ENCODE measurements at regions not wholly inside any gene's neighbourhood (a gene's known extent, or its start where the extent isn't known, plus 50 kb on each side); places are given as distances from the start of the nearest gene placed in this dataset.

DNA sequence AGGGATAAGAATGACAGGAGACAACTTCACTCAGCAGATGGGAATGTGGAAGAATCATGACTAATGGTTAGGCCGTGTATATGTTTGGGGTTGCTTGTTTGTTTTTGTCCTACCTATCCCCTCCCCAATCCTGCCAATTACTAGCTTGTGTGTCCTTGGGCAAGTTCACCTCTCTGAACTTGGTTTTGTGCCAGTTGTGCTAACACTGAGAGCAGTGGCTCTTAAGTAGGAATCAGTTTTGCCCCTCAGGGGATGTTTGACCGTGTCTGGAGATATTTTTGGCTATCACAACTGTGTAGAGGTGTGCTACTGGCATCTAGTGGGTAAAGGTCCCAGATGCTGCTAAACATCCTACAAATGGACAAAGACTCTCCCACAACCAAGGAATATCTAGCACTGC is 287.0 kb downstream of the DMRT2 start:
- no peak for DNase-seq

DNA sequence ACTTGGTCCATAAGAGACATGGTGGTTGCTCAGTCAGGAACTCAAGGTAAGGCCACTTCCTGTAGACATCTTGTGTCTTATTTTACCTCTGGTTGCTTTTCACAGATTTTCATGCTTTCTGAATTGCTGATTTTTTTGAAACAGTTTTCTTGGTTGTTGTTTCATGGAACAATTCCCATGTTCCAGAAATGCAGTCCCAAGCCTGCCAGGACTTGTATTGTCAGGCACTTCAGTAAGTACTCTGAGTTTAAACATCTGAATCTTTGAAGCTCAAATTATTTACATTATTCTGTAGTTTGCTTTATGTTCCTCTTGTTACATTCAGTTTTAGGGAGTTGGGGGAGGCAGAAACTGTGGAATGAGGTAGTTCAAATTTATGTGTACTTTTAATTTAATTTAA is 290.2 kb downstream of the DMRT2 start:
- no peak for DNase-seq

- no peak for DNase-seq
These were observed 303.1 kb downstream of the DMRT2 start for GRCh38 chr9:1353291-1353690.

DNA sequence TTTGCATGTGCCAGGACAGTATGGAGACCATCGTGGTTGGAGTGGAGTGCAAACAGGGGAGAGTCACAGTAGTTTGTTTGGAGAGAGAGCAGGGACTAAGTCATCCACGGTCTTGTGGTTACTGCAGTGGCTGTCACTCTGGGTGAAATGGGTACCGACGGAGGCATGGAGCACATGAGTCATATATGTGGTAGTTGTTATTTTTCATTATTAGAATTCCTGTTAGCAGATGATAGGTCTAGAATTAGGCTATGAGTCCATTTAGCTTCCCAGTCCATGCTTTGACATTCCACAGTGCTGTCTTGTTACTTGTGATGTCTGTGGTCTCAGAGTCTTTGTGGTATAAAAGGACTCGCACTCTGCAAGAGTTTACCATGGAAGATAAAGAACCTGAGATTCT is 303.9 kb downstream of the DMRT2 start:
- DNase-seq: no peak

- DNase-seq: no peak
These were observed 304.4 kb downstream of the DMRT2 start for GRCh38 chr9:1354606-1355005.

- DNase-seq: no peak
These were observed 305.5 kb downstream of the DMRT2 start for GRCh38 chr9:1355656-1356055.

DNA sequence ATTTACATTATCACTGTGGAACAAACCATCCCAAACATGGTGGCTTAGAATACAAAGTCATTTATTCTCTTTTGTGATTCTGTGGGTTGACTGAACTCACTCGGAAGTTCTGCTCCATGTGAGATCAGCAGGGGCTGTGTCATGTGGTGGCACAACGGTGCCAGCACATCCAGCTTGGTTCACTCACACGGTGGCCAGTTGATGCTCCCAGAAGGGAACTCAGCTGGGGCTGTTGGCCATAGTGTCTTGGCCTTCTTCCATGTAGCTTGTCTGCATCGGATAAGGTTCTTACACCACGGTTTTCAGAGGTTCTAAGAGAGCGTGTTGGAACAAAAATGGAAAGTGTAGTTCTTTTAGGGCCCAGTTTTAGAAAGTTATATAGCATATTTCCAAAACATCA is 312.7 kb downstream of the DMRT2 start:
- no peak for DNase-seq

DNA sequence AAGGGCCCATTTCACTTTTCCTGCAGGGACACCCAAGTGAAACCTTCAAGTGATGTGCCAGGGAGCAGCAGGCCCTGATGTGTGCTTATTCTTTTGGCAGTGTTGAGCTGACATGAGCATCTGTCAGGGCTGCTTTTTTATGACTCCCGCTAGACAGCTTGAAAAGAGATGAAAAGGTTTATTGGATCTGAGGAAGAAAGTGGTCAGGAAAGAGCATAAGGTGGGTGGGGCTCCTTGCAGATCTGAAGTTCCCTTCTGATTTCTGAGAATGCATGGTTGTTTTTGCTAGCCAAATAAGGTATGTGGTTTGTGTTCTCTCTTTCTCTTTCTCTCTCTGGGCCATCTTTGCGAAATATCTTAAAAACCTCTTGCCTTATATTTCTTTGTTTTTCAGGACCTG is 316.1 kb downstream of the DMRT2 start:
- DNase-seq: no peak

DNA sequence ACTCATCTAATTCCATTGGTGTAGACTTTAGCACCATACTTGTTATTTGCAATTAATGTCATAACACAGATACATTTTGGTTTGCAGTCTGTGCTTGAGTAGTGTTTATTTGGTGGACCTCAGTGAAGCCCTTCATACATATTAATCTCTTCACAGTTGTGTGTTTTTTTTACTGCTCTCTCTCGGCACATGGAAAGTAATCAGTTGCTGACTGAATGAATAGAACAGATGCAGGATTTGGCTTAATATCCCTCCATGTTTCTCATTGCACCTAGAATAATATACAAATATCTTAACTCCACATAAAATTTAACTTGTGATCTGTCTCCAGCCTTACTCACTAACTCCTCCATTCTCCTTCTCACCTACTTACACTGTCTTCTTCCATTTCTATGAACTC is 319.1 kb downstream of the DMRT2 start:
- no peak for DNase-seq

- DNase-seq: no peak
These were observed 323.3 kb downstream of the DMRT2 start for GRCh38 chr9:1373445-1373844.

- no peak for DNase-seq
These were observed 333.8 kb downstream of the DMRT2 start for GRCh38 chr9:1383899-1384455.

GRCh38 chr9:1384816-1385215 is 334.7 kb downstream of the DMRT2 start:
- DNase-seq: no peak

DNA sequence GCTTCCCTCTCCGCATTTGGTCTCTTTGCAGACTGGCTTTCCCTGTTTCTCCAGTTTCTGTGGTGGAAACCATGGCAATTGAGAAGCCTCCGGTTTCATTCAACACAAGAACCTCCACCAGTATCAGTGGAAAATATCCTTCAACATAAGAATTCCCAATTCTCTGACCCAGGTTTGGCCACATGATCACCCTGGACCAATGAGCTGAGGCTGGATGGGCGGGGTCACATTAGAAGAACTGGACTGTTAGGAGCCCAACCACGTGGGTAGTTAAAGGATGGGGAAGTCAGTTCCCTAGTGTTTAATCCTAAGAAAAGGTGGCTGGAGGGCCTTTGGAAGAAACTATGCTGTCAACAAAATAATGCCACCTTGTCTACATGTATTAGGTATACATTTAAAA is 336.3 kb downstream of the DMRT2 start:
- DNase-seq: no peak

DNA sequence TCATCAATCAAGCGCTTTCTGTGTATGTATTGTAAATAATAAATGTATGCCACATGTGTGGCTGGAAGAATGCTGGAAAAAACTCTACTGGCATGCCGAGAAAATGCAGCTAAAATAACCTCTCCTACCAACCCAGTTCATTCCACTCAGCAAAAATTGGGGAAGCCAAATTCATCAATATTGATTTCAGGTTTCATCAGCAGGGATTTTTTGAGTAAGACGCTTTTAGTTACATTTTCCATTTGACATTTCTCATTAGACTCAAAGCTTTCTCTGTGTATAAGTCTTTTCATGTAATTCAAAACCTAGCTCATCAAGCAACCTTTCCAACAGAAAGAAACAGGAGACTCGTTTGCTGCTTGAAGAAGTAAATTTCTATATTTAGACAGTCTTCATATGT is 338.1 kb downstream of the DMRT2 start:
- no peak for DNase-seq

GRCh38 chr9:1400983-1401382 is 350.8 kb downstream of the DMRT2 start:
- DNase-seq: no peak

GRCh38 chr9:1404940-1405339 is 354.8 kb downstream of the DMRT2 start:
- DNase-seq: no peak

- no peak for DNase-seq
These were observed 361.7 kb downstream of the DMRT2 start for GRCh38 chr9:1411826-1412225.

DNA sequence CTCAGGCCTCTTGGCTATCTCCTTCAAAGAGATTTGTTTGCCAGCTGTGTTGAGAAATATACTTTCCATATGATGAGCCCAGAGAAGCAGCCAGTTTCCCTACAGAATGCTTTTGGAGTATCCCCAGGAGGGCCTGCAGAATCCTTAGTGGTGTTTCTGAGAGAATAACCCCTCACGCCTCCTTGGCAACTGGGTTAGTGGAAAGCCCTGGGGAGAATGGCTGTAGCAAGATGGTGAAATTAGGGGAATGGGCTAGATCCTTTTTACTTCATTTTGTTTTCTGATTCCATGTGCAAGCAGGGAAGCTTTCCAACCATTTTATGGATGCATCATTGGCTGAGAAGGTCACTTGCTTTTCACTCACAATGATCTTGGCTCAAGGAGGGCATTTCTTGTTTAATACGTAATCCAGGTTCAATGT is 364.6 kb downstream of the DMRT2 start:
- DNase-seq: no peak

DNA sequence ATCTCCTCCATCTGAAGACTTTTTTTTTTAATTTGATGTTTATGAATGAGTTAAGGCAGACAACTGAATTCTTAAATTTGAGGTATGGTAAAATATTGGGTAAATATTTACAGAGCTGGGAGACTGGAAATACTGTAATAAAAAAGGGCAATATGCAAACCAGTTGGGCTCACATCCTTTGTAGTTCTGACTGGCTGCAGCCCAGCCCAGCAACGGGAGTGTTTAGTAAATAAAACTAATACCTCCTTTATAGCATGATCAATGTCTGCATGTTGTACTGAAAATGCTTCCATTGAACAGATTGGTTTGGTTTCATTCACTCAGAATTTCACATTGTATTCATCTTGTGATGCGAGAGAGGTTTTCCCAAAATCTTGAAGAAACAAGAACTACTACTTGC is 365.0 kb downstream of the DMRT2 start:
- DNase-seq: no peak

GRCh38 chr9:1416261-1416660 is 366.1 kb downstream of the DMRT2 start:
- DNase-seq: no peak

DNA sequence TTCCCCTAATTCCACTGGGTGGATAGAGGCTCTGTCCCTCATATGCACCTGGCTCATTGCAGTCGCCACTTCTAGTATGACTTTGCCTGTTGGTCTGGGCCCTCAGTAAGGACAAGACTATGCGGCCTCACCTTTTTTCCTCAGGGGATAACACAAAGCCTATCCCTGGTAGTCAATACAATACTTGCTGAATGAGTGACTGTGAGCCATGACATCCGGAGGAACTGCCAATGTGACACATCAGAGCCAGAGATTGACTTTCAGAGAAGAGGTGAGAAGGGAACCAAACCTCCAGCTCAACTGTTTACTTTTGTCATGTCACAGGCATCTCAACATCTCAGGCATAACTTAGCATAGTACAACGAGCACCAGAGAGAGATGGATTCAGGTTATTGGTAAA is 371.3 kb downstream of the DMRT2 start:
- DNase-seq: no peak

- no peak for DNase-seq
These were observed 377.7 kb downstream of the DMRT2 start for GRCh38 chr9:1427875-1428274.

GRCh38 chr9:1429297-1429696 is 379.1 kb downstream of the DMRT2 start:
- no peak for DNase-seq

DNA sequence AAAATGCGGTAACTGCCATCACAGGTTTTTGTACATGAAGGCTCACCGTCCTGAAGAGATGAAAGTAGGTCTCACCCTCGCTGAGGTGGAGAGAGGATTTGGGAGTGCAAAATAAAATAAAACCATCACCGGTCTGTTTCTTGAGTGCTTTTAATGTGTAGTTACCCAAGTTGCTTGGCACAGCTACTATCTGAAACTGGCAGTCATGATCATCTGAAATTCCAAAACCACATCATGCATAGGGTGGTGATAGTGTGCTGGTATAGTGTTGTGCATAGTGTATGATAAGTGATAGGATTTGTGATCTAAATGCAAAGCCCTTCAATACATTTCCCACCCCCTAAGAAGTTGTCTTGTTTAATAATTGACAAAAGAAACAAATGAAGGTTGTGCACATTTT is 381.3 kb downstream of the DMRT2 start:
- no peak for DNase-seq

GRCh38 chr9:1434052-1434767 is 384.1 kb downstream of the DMRT2 start:
- no peak for DNase-seq
